ENCODE measurements at regions not wholly inside any gene's neighbourhood (a gene's known extent, or its start where the extent isn't known, plus 50 kb on each side); places are given as distances from the start of the nearest gene placed in this dataset.

- Mint-ChIP-seq H3K27ac (no peak overlapping the region), H3K4me1 (ENCODE audit: low read depth) (no peaks in the 10 kb centered on the region), H3K27me3 (no peaks in the 10 kb centered on the region), H3K4me3 (no peak overlapping the region), H3K9me3 (peaks cover 18% of the 10 kb centered on the region), H3K36me3 (ENCODE audit: low read depth) (no peaks in the 10 kb centered on the region)
- DNase-seq = no peak
These were observed 74.6 kb upstream of the GPC1 start for GRCh38 chr2:240360645-240361475.

GRCh38 chr2:240362216-240362755 lies 73.2 kb upstream of the GPC1 start:
- no peak overlapping the region for H3K27ac Mint-ChIP-seq
- DNase-seq = no peak

GRCh38 chr2:240362826-240363745 lies 72.4 kb upstream of the GPC1 start:
- H3K9me3 Mint-ChIP-seq = peaks cover 18% of the 10 kb centered on the region
- no peak overlapping the region for H3K27ac Mint-ChIP-seq
- DNase-seq = no peak
- no peak overlapping the region for H3K4me3 Mint-ChIP-seq
- no peaks in the 10 kb centered on the region for H3K4me1 Mint-ChIP-seq (ENCODE audit: low read depth)
- H3K36me3 Mint-ChIP-seq (ENCODE audit: low read depth) = no peaks in the 10 kb centered on the region
- H3K27me3 Mint-ChIP-seq = no peaks in the 10 kb centered on the region

More at GRCh38 chr2:240362216-240362755, 73.2 kb upstream of the GPC1 start:
- no peak overlapping the region for H3K4me3 Mint-ChIP-seq
- H3K9me3 Mint-ChIP-seq = peaks cover 18% of the 10 kb centered on the region
- H3K36me3 Mint-ChIP-seq (ENCODE audit: low read depth) = no peaks in the 10 kb centered on the region
- H3K4me1 Mint-ChIP-seq (ENCODE audit: low read depth) = no peaks in the 10 kb centered on the region
- no peaks in the 10 kb centered on the region for H3K27me3 Mint-ChIP-seq

- no peaks in the 10 kb centered on the region for H3K27me3 Mint-ChIP-seq
- H3K27ac Mint-ChIP-seq = no peak overlapping the region
- peaks cover 18% of the 10 kb centered on the region for H3K9me3 Mint-ChIP-seq
- no peak overlapping the region for H3K4me3 Mint-ChIP-seq
- H3K4me1 Mint-ChIP-seq (ENCODE audit: low read depth) = no peaks in the 10 kb centered on the region
- DNase-seq = no peak
- H3K36me3 Mint-ChIP-seq (ENCODE audit: low read depth) = no peaks in the 10 kb centered on the region
These were observed 71.5 kb upstream of the GPC1 start for GRCh38 chr2:240363746-240364581.

- Mint-ChIP-seq H3K27ac (no peak overlapping the region), H3K27me3 (no peaks in the 10 kb centered on the region), H3K36me3 (ENCODE audit: low read depth) (no peaks in the 10 kb centered on the region), H3K4me1 (ENCODE audit: low read depth) (no peaks in the 10 kb centered on the region), H3K9me3 (peaks cover 18% of the 10 kb centered on the region), H3K4me3 (no peak overlapping the region)
- DNase-seq = no peak
These were observed 70.9 kb upstream of the GPC1 start for GRCh38 chr2:240364582-240364960.

GRCh38 chr2:240364961-240365775 lies 70.3 kb upstream of the GPC1 start:
- Mint-ChIP-seq H3K4me1 (ENCODE audit: low read depth) (no peaks in the 10 kb centered on the region), H3K9me3 (peaks cover 16% of the 10 kb centered on the region), H3K36me3 (ENCODE audit: low read depth) (no peaks in the 10 kb centered on the region), H3K27me3 (no peaks in the 10 kb centered on the region), H3K4me3 (no peak overlapping the region), H3K27ac (no peak overlapping the region)
- DNase-seq = no peak

GRCh38 chr2:240365971-240366471 lies 69.4 kb upstream of the GPC1 start:
- no peak for DNase-seq
- H3K9me3 Mint-ChIP-seq = peaks cover 9% of the 10 kb centered on the region
- H3K4me1 Mint-ChIP-seq (ENCODE audit: low read depth) = no peaks in the 10 kb centered on the region
- H3K36me3 Mint-ChIP-seq (ENCODE audit: low read depth) = no peaks in the 10 kb centered on the region
- no peaks in the 10 kb centered on the region for H3K27me3 Mint-ChIP-seq
- H3K4me3 Mint-ChIP-seq = no peak overlapping the region
- H3K27ac Mint-ChIP-seq = no peak overlapping the region

GRCh38 chr2:240366901-240367300 lies 68.6 kb upstream of the GPC1 start:
- no peak for DNase-seq
- no peak overlapping the region for H3K4me3 Mint-ChIP-seq
- peaks cover 2% of the 10 kb centered on the region for H3K9me3 Mint-ChIP-seq
- no peaks in the 10 kb centered on the region for H3K36me3 Mint-ChIP-seq (ENCODE audit: low read depth)
- no peak overlapping the region for H3K27ac Mint-ChIP-seq
- H3K27me3 Mint-ChIP-seq = no peaks in the 10 kb centered on the region
- no peaks in the 10 kb centered on the region for H3K4me1 Mint-ChIP-seq (ENCODE audit: low read depth)

- Mint-ChIP-seq H3K4me3 (no peak overlapping the region), H3K9me3 (no peaks in the 10 kb centered on the region)
These were observed 67.7 kb upstream of the GPC1 start for GRCh38 chr2:240367721-240368120.

GRCh38 chr2:240368781-240369331 lies 66.6 kb upstream of the GPC1 start:
- H3K4me3 Mint-ChIP-seq = no peak overlapping the region
- no peak overlapping the region for H3K27ac Mint-ChIP-seq
- H3K9me3 Mint-ChIP-seq = no peaks in the 10 kb centered on the region
- no peaks in the 10 kb centered on the region for H3K27me3 Mint-ChIP-seq
- no peaks in the 10 kb centered on the region for H3K36me3 Mint-ChIP-seq (ENCODE audit: low read depth)
- no peaks in the 10 kb centered on the region for H3K4me1 Mint-ChIP-seq (ENCODE audit: low read depth)
- DNase-seq = no peak

More at GRCh38 chr2:240367721-240368120, 67.7 kb upstream of the GPC1 start:
- H3K27ac Mint-ChIP-seq = no peak overlapping the region
- no peaks in the 10 kb centered on the region for H3K27me3 Mint-ChIP-seq
- no peaks in the 10 kb centered on the region for H3K36me3 Mint-ChIP-seq (ENCODE audit: low read depth)
- no peaks in the 10 kb centered on the region for H3K4me1 Mint-ChIP-seq (ENCODE audit: low read depth)
- no peak for DNase-seq

GRCh38 chr2:240369335-240369734 lies 66.1 kb upstream of the GPC1 start:
- no peaks in the 10 kb centered on the region for H3K4me1 Mint-ChIP-seq (ENCODE audit: low read depth)
- H3K36me3 Mint-ChIP-seq (ENCODE audit: low read depth) = no peaks in the 10 kb centered on the region
- no peaks in the 10 kb centered on the region for H3K9me3 Mint-ChIP-seq
- H3K27ac Mint-ChIP-seq = no peak overlapping the region
- no peak for DNase-seq
- no peaks in the 10 kb centered on the region for H3K27me3 Mint-ChIP-seq
- no peak overlapping the region for H3K4me3 Mint-ChIP-seq

- Mint-ChIP-seq H3K36me3 (ENCODE audit: low read depth) (no peaks in the 10 kb centered on the region), H3K27ac (no peak overlapping the region), H3K4me1 (ENCODE audit: low read depth) (no peaks in the 10 kb centered on the region), H3K4me3 (no peak overlapping the region), H3K27me3 (no peaks in the 10 kb centered on the region), H3K9me3 (no peaks in the 10 kb centered on the region)
- DNase-seq = no peak
These were observed 65.5 kb upstream of the GPC1 start for GRCh38 chr2:240369801-240370585.

Data from activated T-cell treated with anti-CD3 and anti-CD28 coated beads, Interleukin-2, amount 50 U/mL, for 24 hours (primary cell).